OCI-LY7 (cell line): ENCODE measurements at regions not wholly inside any gene's neighbourhood (a gene's known extent, or its start where the extent isn't known, plus 50 kb on each side); places are given as distances from the start of the nearest gene placed in this dataset.

Experiments used
- BruUV-seq: library from RNA; stranded (reverse); fragments of 400-500 nt; replicated peaks from 2 replicates; lab custom pipeline; 2021; lab: Mats Ljungman, UMichigan
- CTCF ChIA-PET: fragments of 300-600 bp; sonication (Branson Sonifier 250); formaldehyde crosslinking; loops from one replicate; lab custom pipeline; 2022; ENCODE audit warnings: antibody characterized with exemption; ENCODE audit not compliant: unreplicated experiment; lab: Charles Lee
- POLR2A ChIA-PET: fragments of 300-600 bp; sonication (Branson Sonifier 250); formaldehyde crosslinking; loops from one replicate; lab custom pipeline; 2022; ENCODE audit warnings: antibody characterized with exemption; lab: Charles Lee
- DNase-seq: peaks from one replicate; pipeline ENCODE4 v3.0.0-alpha.2; 2015; ENCODE audit warnings: low spot score
- H2AFZ ChIP-seq: fragments of 200-600 bp; sonication (generic), shearing (Covaris generic); 2 replicates; pipeline ENCODE4 v1.6.1; 2014; ENCODE audit warnings: mild to moderate bottlenecking, antibody characterized with exemption, low read length, moderate library complexity
- H3K27ac ChIP-seq: fragments of 200-600 bp; sonication (generic); 2 replicates; pipeline ENCODE4 v1.5.1; 2014; ENCODE audit warnings: mixed run types, low read depth, mild to moderate bottlenecking, moderate library complexity, low read length, inconsistent platforms; ENCODE audit not compliant: poor library complexity, severe bottlenecking
- H3K36me3 ChIP-seq: fragments of 200-600 bp; sonication (generic); 2 replicates; pipeline ENCODE4 v1.6.1; 2014; ENCODE audit warnings: mild to moderate bottlenecking, antibody characterized with exemption, low read length, moderate library complexity, mixed read lengths; ENCODE audit not compliant: insufficient read depth
- H3K4me1 ChIP-seq: fragments of 200-600 bp; sonication (generic); 2 replicates; pipeline ENCODE4 v1.5.1; 2014; ENCODE audit warnings: mild to moderate bottlenecking, low read length; ENCODE audit not compliant: insufficient read depth, poor library complexity, severe bottlenecking
- H3K4me2 ChIP-seq: fragments of 200-600 bp; sonication (generic); 2 replicates; pipeline ENCODE4 v1.6.1; 2014; ENCODE audit warnings: mild to moderate bottlenecking, low read length
- H3K4me3 ChIP-seq: fragments of 200-600 bp; sonication (generic); 2 replicates; pipeline ENCODE4 v1.5.1; 2014; ENCODE audit warnings: mild to moderate bottlenecking, low read depth, low read length; ENCODE audit not compliant: poor library complexity, severe bottlenecking
- H3K79me2 ChIP-seq: fragments of 200-600 bp; sonication (generic); 2 replicates; pipeline ENCODE4 v1.6.1; 2016; ENCODE audit warnings: low read depth, mild to moderate bottlenecking, low read length, moderate library complexity, mixed read lengths; ENCODE audit not compliant: insufficient read depth
- H3K9me2 ChIP-seq: fragments of 200-600 bp; sonication (generic); 2 replicates; pipeline ENCODE4 v1.6.1; 2016; ENCODE audit warnings: mild to moderate bottlenecking, low read length, mixed read lengths; ENCODE audit not compliant: insufficient read depth
- H3K9me3 ChIP-seq: fragments of 200-600 bp; sonication (generic); 2 replicates; pipeline ENCODE4 v1.6.1; 2014; ENCODE audit warnings: mild to moderate bottlenecking, mixed run types, low read length, mixed read lengths
- H4K20me1 ChIP-seq: fragments of 200-600 bp; sonication (generic); 2 replicates; pipeline ENCODE4 v1.6.1; 2014; ENCODE audit warnings: mild to moderate bottlenecking, antibody characterized with exemption, low read length, moderate library complexity, mixed read lengths; ENCODE audit not compliant: insufficient read depth
- EZH2phosphoT487 ChIP-seq: fragments of 200-600 bp; sonication (generic); IDR thresholded peaks from 2 replicates; pipeline ENCODE4 v1.6.1; 2018; ENCODE audit warnings: low read depth, borderline replicate concordance, mild to moderate bottlenecking, mixed run types, antibody characterized with exemption, low read length, moderate library complexity, mixed read lengths
- intact Hi-C: fragments of 100-400 bp; cut with micrococcal nuclease; formaldehyde crosslinking; loops from one replicate; pipeline ENCODE4 v1.10.0; 2022; ENCODE audit not compliant: unreplicated experiment
- TF ChIP-seq, protein P1 (sequence below): fragments of 200-600 bp; sonication (generic); conservative IDR thresholded peaks from 2 replicates; pipeline ENCODE4 v1.5.1; 2014; ENCODE audit warnings: mild to moderate bottlenecking, antibody characterized with exemption, low read length, moderate library complexity, mixed read lengths

DNA sequence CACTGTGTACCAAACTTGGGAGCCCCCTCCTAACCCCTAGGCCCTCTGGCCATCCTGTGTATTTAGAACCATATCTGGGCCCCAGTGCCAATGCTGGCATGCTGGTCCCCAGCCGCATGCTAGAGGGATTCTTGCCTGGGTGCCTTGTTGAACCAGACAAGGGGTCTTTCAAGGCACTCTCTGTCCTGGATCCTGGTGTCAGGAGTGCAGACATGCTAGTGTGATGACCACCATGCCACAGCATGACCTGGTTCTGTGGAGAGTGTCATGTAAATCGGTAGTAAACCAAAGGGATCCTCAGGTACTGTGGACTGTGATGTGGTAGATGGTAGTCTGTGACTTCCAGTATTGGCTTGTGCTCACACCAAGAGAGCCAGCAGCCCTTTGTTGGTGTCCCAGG is 222.2 kb upstream of the PODXL start:
- Histone ChIP-seq H4K20me1 (no peaks in the 10 kb centered on the region), H3K4me2 (no peak overlapping the region), H3K9me3 (no peaks in the 10 kb centered on the region), H3K36me3 (no peaks in the 10 kb centered on the region), H2AFZ (no peak overlapping the region), H3K27ac (no peak overlapping the region), H3K4me1 (no peaks in the 10 kb centered on the region), H3K79me2 (no peaks in the 10 kb centered on the region), H3K4me3 (no peak overlapping the region), H3K9me2 (no peaks in the 10 kb centered on the region)
- POLR2A ChIA-PET: no interaction called here
- TF ChIP-seq, protein P1, sequence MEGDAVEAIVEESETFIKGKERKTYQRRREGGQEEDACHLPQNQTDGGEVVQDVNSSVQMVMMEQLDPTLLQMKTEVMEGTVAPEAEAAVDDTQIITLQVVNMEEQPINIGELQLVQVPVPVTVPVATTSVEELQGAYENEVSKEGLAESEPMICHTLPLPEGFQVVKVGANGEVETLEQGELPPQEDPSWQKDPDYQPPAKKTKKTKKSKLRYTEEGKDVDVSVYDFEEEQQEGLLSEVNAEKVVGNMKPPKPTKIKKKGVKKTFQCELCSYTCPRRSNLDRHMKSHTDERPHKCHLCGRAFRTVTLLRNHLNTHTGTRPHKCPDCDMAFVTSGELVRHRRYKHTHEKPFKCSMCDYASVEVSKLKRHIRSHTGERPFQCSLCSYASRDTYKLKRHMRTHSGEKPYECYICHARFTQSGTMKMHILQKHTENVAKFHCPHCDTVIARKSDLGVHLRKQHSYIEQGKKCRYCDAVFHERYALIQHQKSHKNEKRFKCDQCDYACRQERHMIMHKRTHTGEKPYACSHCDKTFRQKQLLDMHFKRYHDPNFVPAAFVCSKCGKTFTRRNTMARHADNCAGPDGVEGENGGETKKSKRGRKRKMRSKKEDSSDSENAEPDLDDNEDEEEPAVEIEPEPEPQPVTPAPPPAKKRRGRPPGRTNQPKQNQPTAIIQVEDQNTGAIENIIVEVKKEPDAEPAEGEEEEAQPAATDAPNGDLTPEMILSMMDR: no peak
- TF ChIP-seq EZH2phosphoT487: no peak
- DNase-seq: no peak
- CTCF ChIA-PET: no interaction called here
- no TSS peak for BruUV-seq
- intact Hi-C loops: no loop called here

DNA sequence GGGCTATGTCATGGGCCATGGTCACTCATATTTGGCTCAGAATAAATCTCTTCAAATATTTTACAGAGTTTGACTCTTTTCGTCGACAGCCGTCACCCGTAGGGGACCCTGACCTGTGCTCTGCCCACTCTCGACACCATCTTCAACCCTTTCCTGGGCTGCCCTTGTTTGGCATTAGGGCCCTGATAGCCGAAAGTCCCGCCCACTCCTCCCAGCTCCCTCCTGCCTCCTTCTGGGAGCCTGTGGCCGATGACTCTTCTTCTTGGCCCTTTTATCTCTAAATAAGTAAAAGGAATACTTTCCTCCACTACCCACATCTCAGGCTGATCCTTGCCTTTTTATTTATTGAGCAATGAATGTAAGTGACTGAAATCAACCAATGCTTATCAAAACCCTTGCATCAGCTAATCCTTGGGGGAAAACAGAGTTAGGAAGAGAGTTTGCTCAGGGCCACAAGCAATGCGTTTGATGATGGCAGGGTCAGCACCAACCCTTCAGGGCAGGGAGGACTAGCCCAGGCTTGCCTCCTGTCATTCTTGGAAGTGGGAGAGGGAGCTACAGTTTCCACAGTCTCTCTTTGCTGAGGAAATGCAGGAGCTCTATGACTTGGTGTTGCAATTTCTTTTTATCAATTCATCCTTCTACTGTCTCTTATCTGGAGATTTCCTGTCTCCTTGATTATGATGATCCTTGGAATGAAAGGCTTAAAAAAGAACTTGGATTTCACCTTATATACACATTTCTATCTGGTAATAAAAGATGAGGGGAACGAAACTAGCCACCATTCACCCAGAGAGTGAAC is 218.2 kb upstream of the PODXL start:
- Histone ChIP-seq H3K79me2 (no peaks in the 10 kb centered on the region), H3K4me2 (no peak overlapping the region), H3K36me3 (no peaks in the 10 kb centered on the region), H3K27ac (no peak overlapping the region), H3K9me2 (no peaks in the 10 kb centered on the region), H3K4me3 (no peak overlapping the region), H3K9me3 (no peaks in the 10 kb centered on the region), H2AFZ (no peak overlapping the region), H4K20me1 (no peaks in the 10 kb centered on the region), H3K4me1 (no peaks in the 10 kb centered on the region)
- BruUV-seq: no TSS peak
- intact Hi-C loops: no loop called here
- CTCF ChIA-PET: no interaction called here
- no peak for DNase-seq
- POLR2A ChIA-PET: no interaction called here
- no peak for TF ChIP-seq EZH2phosphoT487
- TF ChIP-seq, protein P1: no peak

DNA sequence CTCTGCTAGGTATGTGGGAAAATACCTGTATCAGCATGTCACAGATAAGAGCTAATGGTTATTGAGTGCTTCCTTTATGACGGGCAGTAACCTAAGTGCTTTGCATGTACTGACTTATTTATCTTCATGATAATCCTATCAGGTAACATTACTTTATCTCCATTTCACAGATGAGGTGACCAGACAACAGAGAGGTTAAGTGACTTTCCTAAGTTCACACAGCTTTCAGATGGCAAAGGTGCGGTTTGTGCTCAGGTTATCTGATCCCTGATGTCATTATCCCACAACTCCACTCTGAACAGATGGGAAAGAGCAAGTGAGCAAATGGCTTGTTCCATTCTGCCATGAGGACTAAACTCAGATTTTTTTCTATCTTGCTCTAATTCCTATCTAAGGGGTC is 217.0 kb upstream of the PODXL start:
- Histone ChIP-seq H3K36me3 (no peaks in the 10 kb centered on the region), H3K79me2 (no peaks in the 10 kb centered on the region), H3K9me3 (no peaks in the 10 kb centered on the region), H4K20me1 (no peaks in the 10 kb centered on the region), H3K4me1 (no peaks in the 10 kb centered on the region), H3K4me2 (no peak overlapping the region), H2AFZ (no peak overlapping the region), H3K27ac (no peak overlapping the region), H3K4me3 (no peak overlapping the region), H3K9me2 (no peaks in the 10 kb centered on the region)
- BruUV-seq: no TSS peak
- POLR2A ChIA-PET: no interaction called here
- intact Hi-C loops: no loop called here
- TF ChIP-seq EZH2phosphoT487: no peak
- TF ChIP-seq, protein P1: no peak
- no peak for DNase-seq
- CTCF ChIA-PET: no interaction called here
